GM12872 (cell line): ENCODE measurements at regions not wholly inside any gene's neighbourhood (a gene's known extent, or its start where the extent isn't known, plus 50 kb on each side); places are given as distances from the start of the nearest gene placed in this dataset.

ENCODE experiments used
- TF ChIP-seq, protein P1 (sequence below): IDR thresholded peaks from 3 replicates; pipeline ENCODE4 v1.5.1; 2011; ENCODE audit warnings: low read depth, mild to moderate bottlenecking, low read length, moderate library complexity; ENCODE audit not compliant: insufficient read depth

- TF ChIP-seq, protein P1, sequence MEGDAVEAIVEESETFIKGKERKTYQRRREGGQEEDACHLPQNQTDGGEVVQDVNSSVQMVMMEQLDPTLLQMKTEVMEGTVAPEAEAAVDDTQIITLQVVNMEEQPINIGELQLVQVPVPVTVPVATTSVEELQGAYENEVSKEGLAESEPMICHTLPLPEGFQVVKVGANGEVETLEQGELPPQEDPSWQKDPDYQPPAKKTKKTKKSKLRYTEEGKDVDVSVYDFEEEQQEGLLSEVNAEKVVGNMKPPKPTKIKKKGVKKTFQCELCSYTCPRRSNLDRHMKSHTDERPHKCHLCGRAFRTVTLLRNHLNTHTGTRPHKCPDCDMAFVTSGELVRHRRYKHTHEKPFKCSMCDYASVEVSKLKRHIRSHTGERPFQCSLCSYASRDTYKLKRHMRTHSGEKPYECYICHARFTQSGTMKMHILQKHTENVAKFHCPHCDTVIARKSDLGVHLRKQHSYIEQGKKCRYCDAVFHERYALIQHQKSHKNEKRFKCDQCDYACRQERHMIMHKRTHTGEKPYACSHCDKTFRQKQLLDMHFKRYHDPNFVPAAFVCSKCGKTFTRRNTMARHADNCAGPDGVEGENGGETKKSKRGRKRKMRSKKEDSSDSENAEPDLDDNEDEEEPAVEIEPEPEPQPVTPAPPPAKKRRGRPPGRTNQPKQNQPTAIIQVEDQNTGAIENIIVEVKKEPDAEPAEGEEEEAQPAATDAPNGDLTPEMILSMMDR = no peak
Observed at GRCh38 chr2:147156970-147157369, 687.9 kb upstream of the ACVR2A start.

DNA sequence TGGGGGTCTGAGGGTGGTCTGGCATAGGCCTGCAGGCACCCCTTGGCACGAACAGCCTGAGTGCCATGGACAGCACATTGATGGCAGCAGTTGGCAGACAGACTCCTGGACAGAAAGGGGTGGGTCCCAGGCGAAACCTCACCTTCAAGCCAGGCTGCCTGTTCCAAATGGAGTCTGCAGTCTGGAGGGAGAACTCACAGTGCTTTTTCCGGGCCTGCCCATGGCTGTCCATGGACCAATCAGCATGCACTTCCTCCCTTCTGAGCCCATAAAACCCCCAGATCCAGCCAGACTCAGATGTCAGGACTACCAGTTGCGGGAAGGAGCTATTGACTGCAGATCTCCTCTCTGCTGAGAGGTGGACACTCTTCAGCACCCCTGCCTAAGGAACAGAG is 694.6 kb upstream of the ACVR2A start:
- TF ChIP-seq, protein P1 = no peak

GRCh38 chr2:147149575-147150240 is 695.1 kb upstream of the ACVR2A start:
- TF ChIP-seq, protein P1 = no peak

- TF ChIP-seq, protein P1 = no peak
Observed at GRCh38 chr2:147147802-147148201, 697.0 kb upstream of the ACVR2A start.

DNA sequence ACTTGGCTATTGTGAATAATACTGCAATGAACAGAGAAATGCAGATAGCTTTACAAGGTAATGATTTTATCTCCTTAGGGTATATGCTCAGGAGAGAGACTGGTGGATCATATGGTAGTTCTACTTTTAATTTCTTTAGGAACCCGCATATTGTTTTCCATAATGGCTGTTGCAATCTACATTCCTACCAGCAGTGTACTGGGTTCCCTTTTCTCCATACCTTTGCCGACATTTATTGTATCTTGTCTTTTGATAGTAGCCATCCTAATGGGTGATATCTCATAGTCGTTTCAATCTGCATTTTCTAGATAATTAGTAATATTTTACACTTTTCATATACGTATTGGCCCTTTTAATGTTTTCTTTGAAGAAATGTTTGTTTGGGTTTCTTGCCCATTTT is 702.9 kb upstream of the ACVR2A start:
- TF ChIP-seq, protein P1 = no peak

- TF ChIP-seq, protein P1 = no peak
Observed at GRCh38 chr2:147137711-147138110, 707.1 kb upstream of the ACVR2A start.

DNA sequence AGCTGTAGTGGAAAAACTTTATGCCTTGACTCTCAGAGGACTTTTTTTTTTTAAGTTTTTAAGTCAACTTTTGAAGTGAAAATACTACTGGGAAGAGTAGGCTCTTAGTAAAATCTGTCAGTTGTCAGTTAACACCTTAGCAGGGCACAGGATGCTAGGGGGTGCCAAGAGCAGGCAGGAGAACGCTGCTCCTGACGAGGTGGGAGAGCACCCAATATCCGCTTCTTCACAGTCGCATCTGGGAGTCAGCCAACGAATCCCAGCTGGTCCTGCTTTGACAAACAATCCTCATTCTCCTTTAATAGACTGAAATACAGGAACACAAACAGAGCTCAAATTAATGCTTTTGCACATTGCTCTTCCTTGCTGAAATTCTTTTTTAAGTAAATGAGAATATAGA is 709.5 kb upstream of the ACVR2A start:
- TF ChIP-seq, protein P1 = no peak
